ENCODE measurements at regions not wholly inside any gene's neighbourhood (a gene's known extent, or its start where the extent isn't known, plus 50 kb on each side); places are given as distances from the start of the nearest gene placed in this dataset.
A peak's percentile ranks its signal among the peaks of the same experiment; 100 is the strongest.

DNA sequence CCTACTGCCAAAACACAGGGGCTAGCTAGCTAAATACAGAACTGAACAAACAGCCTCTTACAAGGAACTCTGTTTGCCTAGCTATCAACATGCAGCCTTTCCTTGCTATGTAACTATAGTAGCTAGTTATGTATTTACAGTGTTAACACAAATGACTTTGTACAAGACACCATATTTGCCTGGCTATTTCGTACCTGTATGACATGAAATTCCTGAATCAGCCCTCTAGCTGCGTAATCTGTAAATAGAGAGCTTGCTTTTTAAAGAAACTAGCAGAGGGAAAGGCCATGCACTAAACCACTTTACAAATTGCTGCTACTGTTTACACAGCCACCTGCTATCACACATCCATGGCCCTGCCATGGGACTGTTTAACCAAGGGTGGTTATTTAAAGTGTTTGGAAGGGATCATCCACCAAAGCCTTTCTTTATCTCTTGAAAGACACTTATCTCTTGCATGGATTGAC lies 248.7 kb downstream of the TFCP2L1 start:
- POLR2A ChIA-PET: no interaction called here
- TF ChIP-seq ESRRA (IDR thresholded peaks at IDR 0.05; ENCODE audit: borderline replicate concordance, low read length): no peak
- no peak for TF ChIP-seq KDM5A (IDR thresholded peaks at IDR 0.05)
- TF ChIP-seq ZFP36 (IDR thresholded peaks at IDR 0.05; ENCODE audit: borderline replicate concordance, partially characterized antibody): peak; percentile 5
- TF ChIP-seq, protein P1, sequence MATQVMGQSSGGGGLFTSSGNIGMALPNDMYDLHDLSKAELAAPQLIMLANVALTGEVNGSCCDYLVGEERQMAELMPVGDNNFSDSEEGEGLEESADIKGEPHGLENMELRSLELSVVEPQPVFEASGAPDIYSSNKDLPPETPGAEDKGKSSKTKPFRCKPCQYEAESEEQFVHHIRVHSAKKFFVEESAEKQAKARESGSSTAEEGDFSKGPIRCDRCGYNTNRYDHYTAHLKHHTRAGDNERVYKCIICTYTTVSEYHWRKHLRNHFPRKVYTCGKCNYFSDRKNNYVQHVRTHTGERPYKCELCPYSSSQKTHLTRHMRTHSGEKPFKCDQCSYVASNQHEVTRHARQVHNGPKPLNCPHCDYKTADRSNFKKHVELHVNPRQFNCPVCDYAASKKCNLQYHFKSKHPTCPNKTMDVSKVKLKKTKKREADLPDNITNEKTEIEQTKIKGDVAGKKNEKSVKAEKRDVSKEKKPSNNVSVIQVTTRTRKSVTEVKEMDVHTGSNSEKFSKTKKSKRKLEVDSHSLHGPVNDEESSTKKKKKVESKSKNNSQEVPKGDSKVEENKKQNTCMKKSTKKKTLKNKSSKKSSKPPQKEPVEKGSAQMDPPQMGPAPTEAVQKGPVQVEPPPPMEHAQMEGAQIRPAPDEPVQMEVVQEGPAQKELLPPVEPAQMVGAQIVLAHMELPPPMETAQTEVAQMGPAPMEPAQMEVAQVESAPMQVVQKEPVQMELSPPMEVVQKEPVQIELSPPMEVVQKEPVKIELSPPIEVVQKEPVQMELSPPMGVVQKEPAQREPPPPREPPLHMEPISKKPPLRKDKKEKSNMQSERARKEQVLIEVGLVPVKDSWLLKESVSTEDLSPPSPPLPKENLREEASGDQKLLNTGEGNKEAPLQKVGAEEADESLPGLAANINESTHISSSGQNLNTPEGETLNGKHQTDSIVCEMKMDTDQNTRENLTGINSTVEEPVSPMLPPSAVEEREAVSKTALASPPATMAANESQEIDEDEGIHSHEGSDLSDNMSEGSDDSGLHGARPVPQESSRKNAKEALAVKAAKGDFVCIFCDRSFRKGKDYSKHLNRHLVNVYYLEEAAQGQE (IDR thresholded peaks at IDR 0.05): no peak
- TF ChIP-seq GATA3 (IDR thresholded peaks at IDR 0.05; ENCODE audit: borderline replicate concordance): peak; percentile 35; the same call in 1 of the 2 replicates
- peaks cover 16% of the 10 kb centered on the region for H3K4me1 ChIP-seq
- no peak for FAIRE-seq
- peak; percentile 44 to 73; a peak in 3 of 6 replicates for ATAC-seq
- peak in 1 of 2 experiments; percentile 66 for DNase-seq (ENCODE audit: low read depth in 1 of 2, low spot score in 1 of 2)
- H3K27ac ChIP-seq: no peak overlapping the region
- 38% methylated on average over 2 of the region's 2 CpGs for WGBS (ENCODE audit: missing lambda C conversion rate)
- no peaks in the 10 kb centered on the region for H3K9me3 ChIP-seq
- peak overlapping the region; percentile 24; the same call in 2 of the 3 replicates for H3K4me2 ChIP-seq
- no peak overlapping the region for H3K4me3 ChIP-seq
- CTCF ChIA-PET: interaction anchor here (0.7 to 1.8 kb wide), 6 partner anchors 17 to 342 kb away, joined by 3 to 5 read pairs (median 3); no protein-coding TSS in a partner anchor

DNA sequence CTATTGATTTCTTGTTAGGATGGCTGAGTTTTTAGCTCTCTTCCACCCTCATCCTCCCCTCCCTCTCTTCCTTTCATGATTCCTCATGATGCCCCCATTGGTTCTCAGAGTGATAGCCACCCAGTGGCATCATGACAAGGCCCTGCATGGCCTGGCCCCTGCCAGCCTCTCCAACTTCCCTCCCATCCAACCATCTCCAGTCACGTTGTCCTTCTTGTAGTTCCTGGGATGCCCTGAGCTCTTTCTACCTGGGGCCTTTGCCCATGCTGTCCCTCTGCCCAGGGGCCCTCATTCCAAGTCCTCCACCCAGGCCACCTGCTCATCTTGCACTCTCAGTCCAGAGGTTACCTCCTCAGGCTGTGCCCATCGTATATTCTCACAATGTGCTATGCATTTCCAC lies 247.5 kb downstream of the TFCP2L1 start:
- no peak for FAIRE-seq
- no peak for ATAC-seq
- Histone ChIP-seq H3K4me2 (no peak overlapping the region), H3K27ac (no peak overlapping the region), H3K4me1 (peaks cover 16% of the 10 kb centered on the region), H3K4me3 (no peak overlapping the region), H3K9me3 (no peaks in the 10 kb centered on the region)
- ChIA-PET POLR2A (interaction anchor here (0.6 kb wide), 1 partner anchor 301 kb away, joined by 3 read pairs; no protein-coding TSS in a partner anchor), CTCF (interaction anchor here (1.2 to 1.8 kb wide), 3 partner anchors 23 to 342 kb away, joined by 3 to 5 read pairs (median 3); no protein-coding TSS in a partner anchor)
- no peak for DNase-seq (ENCODE audit: low read depth in 1 of 2, low spot score in 1 of 2)
- TF ChIP-seq FOSB (CRISPR knock-in tag; IDR thresholded peaks at IDR 0.05) (no peak), EHF (CRISPR knock-in tag; IDR thresholded peaks at IDR 0.05) (no peak), KDM5A (IDR thresholded peaks at IDR 0.05) (no peak)
- 86% methylated on average over 2 of the region's 2 CpGs for WGBS (ENCODE audit: missing lambda C conversion rate)

DNA sequence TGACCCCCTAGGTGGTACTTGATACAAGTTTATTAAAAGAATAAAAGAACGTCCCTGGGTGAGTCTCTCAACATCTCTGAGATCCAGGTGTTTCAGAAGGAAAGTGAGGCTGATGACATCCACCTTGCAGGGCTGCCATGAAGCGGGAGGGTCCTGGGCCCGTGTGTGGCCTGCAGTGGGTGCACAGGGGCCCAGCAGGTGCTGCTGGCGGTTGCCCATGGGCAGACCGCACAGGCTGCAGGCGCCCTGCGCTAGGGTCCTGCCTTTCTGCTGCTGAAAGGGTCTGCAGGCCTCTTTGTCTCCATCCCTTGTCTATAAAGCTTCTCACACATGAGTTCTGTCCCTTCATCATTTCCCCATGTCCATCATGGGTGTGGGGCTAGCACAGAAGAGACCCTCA lies 247.0 kb downstream of the TFCP2L1 start:
- peak overlapping the region in 1 of 2 experiments; percentile 34; a peak in 2 of 6 replicates for H3K27ac ChIP-seq
- ChIA-PET POLR2A (interaction anchor here (0.6 kb wide), 1 partner anchor 302 kb away, joined by 3 read pairs; no protein-coding TSS in a partner anchor), CTCF (interaction anchor here (1.2 to 1.6 kb wide), 4 partner anchors 22 to 342 kb away, joined by 3 to 9 read pairs (median 3); no protein-coding TSS in a partner anchor)
- no peak overlapping the region for H3K4me3 ChIP-seq
- ATAC-seq (no peak), DNase-seq (ENCODE audit: low read depth in 1 of 2, low spot score in 1 of 2) (no peak), FAIRE-seq (no peak)
- TF ChIP-seq KDM5A (IDR thresholded peaks at IDR 0.05) (no peak), FOSL2 (IDR thresholded peaks at IDR 0.05) (no peak), FOSL2 (CRISPR knock-in tag; IDR thresholded peaks at IDR 0.05) (no peak), MAZ (IDR thresholded peaks at IDR 0.05; ENCODE audit: borderline replicate concordance, low read depth, low read length) (no peak), ZSCAN20 (CRISPR knock-in tag; IDR thresholded peaks at IDR 0.05) (no peak), HOXB5 (CRISPR knock-in tag; IDR thresholded peaks at IDR 0.05) (no peak), TP53 (CRISPR knock-in tag; IDR thresholded peaks at IDR 0.05) (no peak), POLR2A (IDR thresholded peaks at IDR 0.05; ENCODE audit: low read length) (no peak), CEBPB (IDR thresholded peaks at IDR 0.05) (no peak), NR3C1 (IDR thresholded peaks at IDR 0.05) (no peak), ESRRA (IDR thresholded peaks at IDR 0.05; ENCODE audit: borderline replicate concordance, low read length) (no peak), JUN (IDR thresholded peaks at IDR 0.05) (no peak), POLR2AphosphoS2 (conservative IDR thresholded peaks at IDR 0.05; ENCODE audit: low read length) (no peak)
- TF ChIP-seq, protein P2, sequence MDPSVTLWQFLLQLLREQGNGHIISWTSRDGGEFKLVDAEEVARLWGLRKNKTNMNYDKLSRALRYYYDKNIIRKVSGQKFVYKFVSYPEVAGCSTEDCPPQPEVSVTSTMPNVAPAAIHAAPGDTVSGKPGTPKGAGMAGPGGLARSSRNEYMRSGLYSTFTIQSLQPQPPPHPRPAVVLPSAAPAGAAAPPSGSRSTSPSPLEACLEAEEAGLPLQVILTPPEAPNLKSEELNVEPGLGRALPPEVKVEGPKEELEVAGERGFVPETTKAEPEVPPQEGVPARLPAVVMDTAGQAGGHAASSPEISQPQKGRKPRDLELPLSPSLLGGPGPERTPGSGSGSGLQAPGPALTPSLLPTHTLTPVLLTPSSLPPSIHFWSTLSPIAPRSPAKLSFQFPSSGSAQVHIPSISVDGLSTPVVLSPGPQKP (IDR thresholded peaks at IDR 0.05; ENCODE audit: low read depth, low read length): no peak
- TF ChIP-seq, protein P3, sequence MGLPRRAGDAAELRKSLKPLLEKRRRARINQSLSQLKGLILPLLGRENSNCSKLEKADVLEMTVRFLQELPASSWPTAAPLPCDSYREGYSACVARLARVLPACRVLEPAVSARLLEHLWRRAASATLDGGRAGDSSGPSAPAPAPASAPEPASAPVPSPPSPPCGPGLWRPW (IDR thresholded peaks at IDR 0.05): no peak
- 73% methylated on average over 6 of the region's 7 CpGs for WGBS (ENCODE audit: missing lambda C conversion rate)
- no peak overlapping the region for H3K4me2 ChIP-seq
- H3K4me1 ChIP-seq: peaks cover 16% of the 10 kb centered on the region
- H3K9me3 ChIP-seq: no peaks in the 10 kb centered on the region
